ENCODE measurements at regions not wholly inside any gene's neighbourhood (a gene's known extent, or its start where the extent isn't known, plus 50 kb on each side); places are given as distances from the start of the nearest gene placed in this dataset.

GRCh38 chr10:44297963-44298362 lies 86.9 kb downstream of the CXCL12 start:
- WGBS (ENCODE audit: low lambda C conversion rate): 41% methylated on average over 6 of the region's 6 CpGs
- POLR2A ChIA-PET: no interaction called here
- H3K9ac ChIP-seq: no peak overlapping the region
- H3F3A ChIP-seq (replicated peaks; ENCODE audit: insufficient read depth): peaks cover 19% of the 10 kb centered on the region
- H3K36me3 ChIP-seq (replicated peaks in 1 of 2; ENCODE audit: control insufficient read depth in 1 of 2, insufficient read depth in 2 of 2, low read length in 1 of 2): peaks cover 0 to 3% of the 10 kb centered on the region in 2 experiments
- no peaks in the 10 kb centered on the region for H3K9me3 ChIP-seq
- DNase-seq: no peak
- no peak overlapping the region for H3K4me3 ChIP-seq (ENCODE audit: low read depth in 2 of 2, low read length in 1 of 2)
- peaks cover 0 to 26% of the 10 kb centered on the region in 2 experiments; a peak in 2 of 4 replicates for H3K4me1 ChIP-seq (ENCODE audit: control insufficient read depth in 1 of 2, insufficient read depth in 2 of 2, low read depth in 1 of 2, low read length in 1 of 2)
- no peak for TF ChIP-seq RAD21 (IDR thresholded peaks at IDR 0.05; ENCODE audit: low read length)
- no peak for TF ChIP-seq RXRA (IDR thresholded peaks at IDR 0.05; ENCODE audit: borderline replicate concordance, low read depth)
- no peak for TF ChIP-seq NRF1 (IDR thresholded peaks at IDR 0.05; ENCODE audit: low read depth, low read length)
- no peak for TF ChIP-seq EZH2phosphoT487 (IDR thresholded peaks at IDR 0.05; ENCODE audit: borderline replicate concordance, low read depth)
- TF ChIP-seq NFIC (IDR thresholded peaks at IDR 0.05; ENCODE audit: borderline replicate concordance): no peak
- TF ChIP-seq PBX3 (IDR thresholded peaks at IDR 0.05): no peak
- H3K27ac ChIP-seq (ENCODE audit: low read depth in 2 of 2, low read length in 1 of 2): no peak overlapping the region
- H2AFZ ChIP-seq (ENCODE audit: low read depth): no peak overlapping the region
- H3K9me2 ChIP-seq: no peaks in the 10 kb centered on the region
- CTCF ChIA-PET: interaction anchor here (1.6 kb wide), 1 partner anchor 13 kb away, joined by 4 read pairs; no protein-coding TSS in a partner anchor
- no peaks in the 10 kb centered on the region for H4K20me1 ChIP-seq (ENCODE audit: insufficient read depth)
- H3K4me2 ChIP-seq: no peak overlapping the region
- H3K27me3 ChIP-seq (ENCODE audit: insufficient read depth): no peaks in the 10 kb centered on the region
- no peaks in the 10 kb centered on the region for H3K79me2 ChIP-seq (ENCODE audit: insufficient read depth)

GRCh38 chr10:44295644-44296241 lies 89.2 kb downstream of the CXCL12 start:
- H3F3A ChIP-seq (replicated peaks; ENCODE audit: insufficient read depth): peaks cover 2% of the 10 kb centered on the region
- H3K9me3 ChIP-seq: no peaks in the 10 kb centered on the region
- H3K27me3 ChIP-seq (ENCODE audit: insufficient read depth): no peaks in the 10 kb centered on the region
- H3K4me3 ChIP-seq (ENCODE audit: low read depth in 2 of 2, low read length in 1 of 2): no peak overlapping the region
- peaks cover 0 to 9% of the 10 kb centered on the region in 2 experiments; a peak in 2 of 4 replicates for H3K4me1 ChIP-seq (ENCODE audit: control insufficient read depth in 1 of 2, insufficient read depth in 2 of 2, low read depth in 1 of 2, low read length in 1 of 2)
- TF ChIP-seq TCF12 (IDR thresholded peaks at IDR 0.05): no peak
- H2AFZ ChIP-seq (ENCODE audit: low read depth): no peak overlapping the region
- peaks cover 0 to 3% of the 10 kb centered on the region in 2 experiments for H3K36me3 ChIP-seq (replicated peaks in 1 of 2; ENCODE audit: control insufficient read depth in 1 of 2, insufficient read depth in 2 of 2, low read length in 1 of 2)
- no peak for DNase-seq
- WGBS (ENCODE audit: low lambda C conversion rate): 18% methylated on average over 3 of the region's 3 CpGs
- H3K4me2 ChIP-seq: no peak overlapping the region
- no peaks in the 10 kb centered on the region for H4K20me1 ChIP-seq (ENCODE audit: insufficient read depth)
- no peak overlapping the region for H3K27ac ChIP-seq (ENCODE audit: low read depth in 2 of 2, low read length in 1 of 2)
- ChIA-PET CTCF (no interaction called here), POLR2A (no interaction called here)
- H3K9me2 ChIP-seq: no peaks in the 10 kb centered on the region
- no peak overlapping the region for H3K9ac ChIP-seq
- no peaks in the 10 kb centered on the region for H3K79me2 ChIP-seq (ENCODE audit: insufficient read depth)

- Histone ChIP-seq H3K9ac (no peak overlapping the region), H3K4me1 (ENCODE audit: control insufficient read depth in 1 of 2, insufficient read depth in 2 of 2, low read depth in 1 of 2, low read length in 1 of 2) (peaks cover 0 to 3% of the 10 kb centered on the region in 2 experiments; a peak in 1 of 4 replicates), H3K79me2 (ENCODE audit: insufficient read depth) (no peaks in the 10 kb centered on the region), H3K4me3 (ENCODE audit: low read depth in 2 of 2, low read length in 1 of 2) (no peak overlapping the region), H3K4me2 (no peak overlapping the region), H3K36me3 (replicated peaks in 1 of 2; ENCODE audit: control insufficient read depth in 1 of 2, insufficient read depth in 2 of 2, low read length in 1 of 2) (peaks cover 0 to 3% of the 10 kb centered on the region in 2 experiments), H2AFZ (ENCODE audit: low read depth) (no peak overlapping the region), H3K27ac (ENCODE audit: low read depth in 2 of 2, low read length in 1 of 2) (no peak overlapping the region), H3K27me3 (ENCODE audit: insufficient read depth) (no peaks in the 10 kb centered on the region), H3F3A (replicated peaks; ENCODE audit: insufficient read depth) (no peaks in the 10 kb centered on the region), H3K9me2 (no peaks in the 10 kb centered on the region), H4K20me1 (ENCODE audit: insufficient read depth) (no peaks in the 10 kb centered on the region), H3K9me3 (no peaks in the 10 kb centered on the region)
- CTCF ChIA-PET: interaction anchor here (2.9 kb wide), 1 partner anchor 17 kb away, joined by 13 read pairs; no protein-coding TSS in a partner anchor
- WGBS (ENCODE audit: low lambda C conversion rate): 81% methylated on average over 9 of the region's 9 CpGs
- no peak for TF ChIP-seq ZBTB33 (IDR thresholded peaks at IDR 0.05; ENCODE audit: borderline replicate concordance, low read depth)
- TF ChIP-seq IRF3 (IDR thresholded peaks at IDR 0.05; ENCODE audit: low read depth, low read length): no peak
- no peak for TF ChIP-seq YY1 (IDR thresholded peaks at IDR 0.05; ENCODE audit: low read depth)
- TF ChIP-seq RFX5 (IDR thresholded peaks at IDR 0.05; ENCODE audit: low read length): no peak
- no peak for TF ChIP-seq EZH2phosphoT487 (IDR thresholded peaks at IDR 0.05; ENCODE audit: borderline replicate concordance, low read depth)
- TF ChIP-seq RCOR1 (IDR thresholded peaks at IDR 0.05; ENCODE audit: low read length): no peak
- no peak for TF ChIP-seq RXRA (IDR thresholded peaks at IDR 0.05; ENCODE audit: borderline replicate concordance, low read depth)
- TF ChIP-seq MEF2A (IDR thresholded peaks at IDR 0.05; ENCODE audit: borderline replicate concordance, low read depth): no peak
- no peak for TF ChIP-seq FOXM1 (IDR thresholded peaks at IDR 0.05; ENCODE audit: low read depth)
- no peak for TF ChIP-seq NFIC (IDR thresholded peaks at IDR 0.05; ENCODE audit: borderline replicate concordance)
- POLR2A ChIA-PET: no interaction called here
- DNase-seq: no peak
Measured at GRCh38 chr10:44294726-44295412, 90.0 kb downstream of the CXCL12 start.
